HUES6 (cell line): ENCODE measurements at regions not wholly inside any gene's neighbourhood (a gene's known extent, or its start where the extent isn't known, plus 50 kb on each side); places are given as distances from the start of the nearest gene placed in this dataset.

Experiments used
- H3K27ac ChIP-seq: 2 replicates; pipeline ENCODE4 v1.7.0; 2013; ENCODE audit warnings: low read depth, mild to moderate bottlenecking, low read length, inconsistent platforms
- H3K27me3 ChIP-seq: 2 replicates; pipeline ENCODE4 v1.6.1; 2013; ENCODE audit warnings: low read length; ENCODE audit not compliant: control insufficient read depth, insufficient read depth
- H3K36me3 ChIP-seq: 2 replicates; pipeline ENCODE4 v1.6.1; 2013; ENCODE audit warnings: low read length; ENCODE audit not compliant: control insufficient read depth, insufficient read depth
- H3K4me1 ChIP-seq: 2 replicates; pipeline ENCODE4 v1.6.1; 2013; ENCODE audit warnings: low read length; ENCODE audit not compliant: control insufficient read depth, insufficient read depth
- H3K4me3 ChIP-seq: 2 replicates; pipeline ENCODE4 v1.5.1; 2013; ENCODE audit warnings: low read depth, low read length
- H3K9ac ChIP-seq: one replicate; pipeline ENCODE4 v1.6.1; 2013; ENCODE audit warnings: mild to moderate bottlenecking, low read length
- H3K9me3 ChIP-seq: 2 replicates; pipeline ENCODE4 v1.6.1; 2013; ENCODE audit warnings: low read depth, low read length; ENCODE audit not compliant: control insufficient read depth, insufficient read depth

- no peaks in the 10 kb centered on the region for H3K27me3 ChIP-seq
- no peaks in the 10 kb centered on the region for H3K9me3 ChIP-seq
- no peaks in the 10 kb centered on the region for H3K36me3 ChIP-seq
- H3K9ac ChIP-seq = no peak overlapping the region
- H3K27ac ChIP-seq = no peak overlapping the region
- H3K4me1 ChIP-seq = peaks cover 13% of the 10 kb centered on the region; the same call in 1 of the 2 replicates
- H3K4me3 ChIP-seq = no peak overlapping the region
Measured at GRCh38 chr1:43041591-43041990, 82.9 kb upstream of the SLC2A1 start.

DNA sequence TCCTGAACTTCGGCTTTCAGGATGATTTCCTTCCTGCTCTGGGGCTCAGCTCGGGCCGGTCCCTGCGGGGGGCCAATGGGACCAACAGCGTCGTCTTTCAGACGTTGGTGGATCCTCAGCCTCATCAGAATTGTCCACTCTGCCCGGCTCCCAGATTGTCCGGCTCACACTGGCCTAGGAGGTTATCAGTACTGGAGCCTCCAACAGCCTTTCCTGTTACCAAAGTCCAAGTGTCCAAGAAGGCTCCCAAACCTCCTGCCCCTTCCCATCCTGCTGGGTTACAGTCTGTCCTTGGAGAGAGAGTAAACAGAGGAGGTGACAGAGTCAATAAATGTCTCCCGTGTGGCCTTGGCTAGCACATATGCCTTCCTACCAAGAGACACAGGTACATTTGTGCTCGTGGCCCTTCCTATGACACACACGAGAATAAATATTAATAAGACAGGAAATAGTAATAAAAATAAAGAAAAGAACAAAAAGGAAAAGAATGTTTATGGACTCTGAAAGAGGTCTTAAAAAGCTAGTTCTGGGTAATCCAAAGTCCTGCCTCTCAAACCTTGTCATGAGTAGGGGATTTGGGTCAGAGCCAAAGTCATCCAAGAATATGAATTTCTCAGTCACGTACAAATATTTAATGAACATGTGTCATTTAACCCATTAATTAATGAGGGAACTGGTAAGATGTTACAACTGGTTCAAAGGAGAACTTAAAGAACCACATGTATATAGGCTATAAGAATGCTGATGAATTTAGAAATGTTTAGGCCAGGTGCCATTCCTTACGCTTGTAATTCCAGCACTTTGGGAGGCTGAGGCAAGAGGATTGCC, 80.8 kb upstream of the SLC2A1 start:
- Histone ChIP-seq H3K4me1 (peaks cover 26% of the 10 kb centered on the region), H3K36me3 (no peaks in the 10 kb centered on the region), H3K9me3 (no peaks in the 10 kb centered on the region), H3K4me3 (no peak overlapping the region), H3K9ac (no peak overlapping the region), H3K27ac (no peak overlapping the region), H3K27me3 (no peaks in the 10 kb centered on the region)

DNA sequence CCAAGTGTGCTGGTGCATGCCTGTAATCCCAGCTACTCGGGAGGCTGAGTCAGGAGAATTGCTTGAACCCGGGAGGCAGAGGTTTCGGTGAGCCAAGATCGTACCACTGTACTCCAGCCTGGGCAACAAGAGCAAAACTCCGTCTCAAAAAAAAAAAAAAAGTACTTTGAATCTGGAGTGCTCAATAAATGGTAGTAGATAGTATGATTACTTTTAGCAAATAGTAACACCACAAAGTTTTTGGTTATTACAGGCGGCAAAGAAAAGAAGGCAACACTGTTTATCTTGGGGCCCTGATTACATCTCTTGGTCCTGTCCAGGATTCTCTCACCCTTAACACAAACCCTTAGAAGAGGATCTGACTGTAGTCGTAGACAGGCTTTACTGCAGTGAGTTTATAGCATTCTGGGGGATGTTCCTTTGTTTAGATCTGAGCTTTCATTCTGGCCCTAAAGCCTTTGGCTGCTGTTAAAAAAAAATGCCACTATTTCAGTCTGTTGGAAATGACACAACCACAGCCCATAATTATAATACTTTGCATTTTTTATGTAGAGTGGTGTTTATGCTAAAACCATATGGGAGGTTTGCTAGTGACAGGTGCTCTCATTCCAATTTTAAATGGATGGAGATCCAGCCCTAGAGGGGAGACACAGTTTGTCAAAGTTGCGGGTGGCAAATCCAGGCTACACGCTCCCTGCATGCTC, 79.7 kb upstream of the SLC2A1 start:
- H3K9me3 ChIP-seq = no peaks in the 10 kb centered on the region
- H3K27ac ChIP-seq = no peak overlapping the region
- no peak overlapping the region for H3K9ac ChIP-seq
- H3K4me3 ChIP-seq = no peak overlapping the region
- peaks cover 27% of the 10 kb centered on the region for H3K4me1 ChIP-seq
- no peaks in the 10 kb centered on the region for H3K27me3 ChIP-seq
- H3K36me3 ChIP-seq = no peaks in the 10 kb centered on the region

- Histone ChIP-seq H3K27ac (no peak overlapping the region), H3K4me3 (no peak overlapping the region), H3K36me3 (no peaks in the 10 kb centered on the region), H3K9me3 (no peaks in the 10 kb centered on the region), H3K27me3 (no peaks in the 10 kb centered on the region), H3K4me1 (peaks cover 27% of the 10 kb centered on the region), H3K9ac (no peak overlapping the region)
Measured at GRCh38 chr1:43037466-43037865, 78.8 kb upstream of the SLC2A1 start.

DNA sequence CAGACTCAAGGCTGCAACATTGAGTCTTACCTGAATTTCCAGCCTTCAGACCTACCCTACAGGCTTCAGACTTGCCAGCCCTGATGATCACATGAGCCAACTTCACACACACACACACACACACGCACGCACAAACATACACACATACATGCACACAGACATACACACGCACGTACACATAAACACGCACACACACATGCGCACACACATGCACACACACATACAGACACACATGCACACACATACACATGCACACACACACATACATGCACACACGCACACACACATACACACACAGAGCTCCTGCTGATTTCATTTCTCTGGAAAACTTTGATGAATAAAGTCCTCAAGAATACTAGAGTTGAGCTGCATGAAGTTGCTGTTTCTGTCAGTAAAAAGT, 78.3 kb upstream of the SLC2A1 start:
- Histone ChIP-seq H3K36me3 (no peaks in the 10 kb centered on the region), H3K27ac (no peak overlapping the region), H3K9me3 (no peaks in the 10 kb centered on the region), H3K4me1 (peaks cover 27% of the 10 kb centered on the region), H3K4me3 (no peak overlapping the region), H3K27me3 (no peaks in the 10 kb centered on the region), H3K9ac (no peak overlapping the region)

GRCh38 chr1:43035821-43036741, 77.4 kb upstream of the SLC2A1 start:
- Histone ChIP-seq H3K4me3 (no peak overlapping the region), H3K4me1 (peaks cover 27% of the 10 kb centered on the region), H3K9ac (no peak overlapping the region), H3K9me3 (no peaks in the 10 kb centered on the region), H3K27ac (no peak overlapping the region), H3K27me3 (no peaks in the 10 kb centered on the region), H3K36me3 (no peaks in the 10 kb centered on the region)

- H3K36me3 ChIP-seq = no peaks in the 10 kb centered on the region
- H3K9me3 ChIP-seq = no peaks in the 10 kb centered on the region
- no peak overlapping the region for H3K9ac ChIP-seq
- no peak overlapping the region for H3K27ac ChIP-seq
- no peak overlapping the region for H3K4me3 ChIP-seq
- H3K27me3 ChIP-seq = no peaks in the 10 kb centered on the region
- H3K4me1 ChIP-seq = peaks cover 27% of the 10 kb centered on the region
Measured at GRCh38 chr1:43034778-43035177, 76.1 kb upstream of the SLC2A1 start.

DNA sequence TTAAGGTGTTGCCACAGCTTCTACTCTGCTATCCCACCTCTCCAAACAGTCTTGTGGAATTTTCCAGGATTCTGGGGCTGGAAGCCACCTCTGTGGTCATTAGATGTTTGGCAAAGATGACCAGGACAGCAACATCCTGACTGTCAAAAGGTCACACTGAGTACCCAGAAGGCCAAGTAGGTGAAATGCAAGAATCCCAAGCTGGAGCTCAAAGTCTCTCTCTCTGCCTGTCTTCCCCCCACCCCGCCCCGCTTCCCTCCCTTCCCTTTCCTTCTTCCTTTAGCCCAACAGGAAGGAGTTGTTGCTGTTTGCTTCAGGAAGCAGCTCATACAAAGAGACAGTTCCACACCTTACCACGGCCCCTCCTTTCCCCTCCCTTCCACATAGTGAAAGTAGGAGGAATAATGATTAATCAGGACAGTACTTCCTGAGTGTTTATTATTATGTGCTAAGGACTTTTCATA, 75.6 kb upstream of the SLC2A1 start:
- Histone ChIP-seq H3K9ac (no peak overlapping the region), H3K4me1 (peaks cover 24% of the 10 kb centered on the region), H3K27me3 (no peaks in the 10 kb centered on the region), H3K9me3 (no peaks in the 10 kb centered on the region), H3K4me3 (no peak overlapping the region), H3K36me3 (no peaks in the 10 kb centered on the region), H3K27ac (no peak overlapping the region)

GRCh38 chr1:43031316-43032203, 72.9 kb upstream of the SLC2A1 start:
- Histone ChIP-seq H3K27me3 (no peaks in the 10 kb centered on the region), H3K9ac (no peak overlapping the region), H3K27ac (no peak overlapping the region), H3K36me3 (no peaks in the 10 kb centered on the region), H3K4me1 (peaks cover 16% of the 10 kb centered on the region), H3K9me3 (no peaks in the 10 kb centered on the region), H3K4me3 (no peak overlapping the region)

GRCh38 chr1:43024905-43025304, 66.2 kb upstream of the SLC2A1 start:
- no peaks in the 10 kb centered on the region for H3K27me3 ChIP-seq
- H3K4me3 ChIP-seq = no peak overlapping the region
- peaks cover 2% of the 10 kb centered on the region; the same call in 1 of the 2 replicates for H3K4me1 ChIP-seq
- no peak overlapping the region for H3K9ac ChIP-seq
- H3K27ac ChIP-seq = no peak overlapping the region
- no peaks in the 10 kb centered on the region for H3K36me3 ChIP-seq
- H3K9me3 ChIP-seq = no peaks in the 10 kb centered on the region
